Astrocyte (in vitro differentiated cells and primary cell): ENCODE measurements at regions not wholly inside any gene's neighbourhood (a gene's known extent, or its start where the extent isn't known, plus 50 kb on each side); places are given as distances from the start of the nearest gene placed in this dataset.
A peak's percentile ranks its signal among the peaks of the same experiment; 100 is the strongest.

Experiments
- DNase-seq: peaks from one replicate; pipeline ENCODE4 v3.0.0-alpha.2; 2010; ENCODE audit warnings: low read depth
- FAIRE-seq: peaks from 2 replicates; lab custom pipeline; 2011; peaks lifted over from hg19 to GRCh38; lab: Jason Lieb, UNC
- H2AFZ ChIP-seq: 2 replicates; pipeline ENCODE4 v1.6.0; 2012; ENCODE audit warnings: low read depth, low read length, inconsistent platforms
- H3K27ac ChIP-seq: 2 replicates; pipeline ENCODE4 v1.5.1; 2011; ENCODE audit warnings: low read depth, low read length, inconsistent platforms
- H3K27me3 ChIP-seq: 2 replicates; pipeline ENCODE4 v1.6.0; 2011; ENCODE audit warnings: low read length, inconsistent platforms; ENCODE audit not compliant: insufficient read depth
- H3K36me3 ChIP-seq: 2 replicates; pipeline ENCODE4 v1.5.1; 2011; ENCODE audit warnings: low read length, inconsistent platforms; ENCODE audit not compliant: insufficient read depth
- H3K4me1 ChIP-seq: 2 replicates; pipeline ENCODE4 v1.5.1; 2011; ENCODE audit warnings: low read length, inconsistent platforms; ENCODE audit not compliant: insufficient read depth
- H3K4me2 ChIP-seq: 2 replicates; pipeline ENCODE4 v1.6.0; 2012; ENCODE audit warnings: low read length, inconsistent platforms
- H3K4me3 ChIP-seq: 2 replicates; pipeline ENCODE4 v1.5.1; 2011; ENCODE audit warnings: low read depth, mild to moderate bottlenecking, low read length, inconsistent platforms; ENCODE audit not compliant: insufficient read depth
- H3K79me2 ChIP-seq: 2 replicates; pipeline ENCODE4 v1.6.0; 2012; ENCODE audit warnings: mild to moderate bottlenecking, low read length, inconsistent platforms; ENCODE audit not compliant: insufficient read depth
- H3K9ac ChIP-seq: 2 replicates; pipeline ENCODE4 v1.6.0; 2012; ENCODE audit warnings: mild to moderate bottlenecking, low read length, inconsistent platforms
- H3K9me3 ChIP-seq: 2 replicates; pipeline ENCODE4 v1.5.1; 2012; ENCODE audit warnings: low read depth, mild to moderate bottlenecking, low read length, inconsistent platforms; ENCODE audit not compliant: insufficient read depth
- H4K20me1 ChIP-seq: 2 replicates; pipeline ENCODE4 v1.6.0; 2012; ENCODE audit warnings: low read length, inconsistent platforms; ENCODE audit not compliant: insufficient read depth
- H3K27ac Mint-ChIP-seq: one replicate; pipeline ENCODE4 v1.8.0; 2021; ENCODE audit warnings: mild to moderate bottlenecking, mixed read lengths; ENCODE audit not compliant: unreplicated experiment
- H3K27me3 Mint-ChIP-seq: one replicate; pipeline ENCODE4 v1.8.0; 2021; ENCODE audit warnings: low read depth, mixed read lengths; ENCODE audit not compliant: unreplicated experiment
- H3K36me3 Mint-ChIP-seq: one replicate; pipeline ENCODE4 v1.8.0; 2021; ENCODE audit warnings: low read depth, mixed read lengths; ENCODE audit not compliant: unreplicated experiment
- H3K4me1 Mint-ChIP-seq: one replicate; pipeline ENCODE4 v1.8.0; 2021; ENCODE audit warnings: low read depth, mixed read lengths; ENCODE audit not compliant: unreplicated experiment
- H3K4me3 Mint-ChIP-seq: one replicate; pipeline ENCODE4 v1.8.0; 2021; ENCODE audit warnings: mild to moderate bottlenecking, moderate library complexity, mixed read lengths; ENCODE audit not compliant: unreplicated experiment
- H3K9me3 Mint-ChIP-seq: one replicate; pipeline ENCODE4 v1.8.0; 2021; ENCODE audit warnings: mild to moderate bottlenecking, mixed read lengths; ENCODE audit not compliant: unreplicated experiment
- CTCF ChIP-seq: IDR thresholded peaks from 2 replicates; pipeline ENCODE4 v1.5.1; 2011; ENCODE audit warnings: low read depth, mild to moderate bottlenecking, inconsistent platforms, low read length, moderate library complexity; ENCODE audit not compliant: insufficient read depth
- EZH2 ChIP-seq: IDR thresholded peaks from 2 replicates; pipeline ENCODE4 v1.6.1; 2012; ENCODE audit warnings: mild to moderate bottlenecking, low read length, inconsistent platforms; ENCODE audit not compliant: insufficient read depth

DNA sequence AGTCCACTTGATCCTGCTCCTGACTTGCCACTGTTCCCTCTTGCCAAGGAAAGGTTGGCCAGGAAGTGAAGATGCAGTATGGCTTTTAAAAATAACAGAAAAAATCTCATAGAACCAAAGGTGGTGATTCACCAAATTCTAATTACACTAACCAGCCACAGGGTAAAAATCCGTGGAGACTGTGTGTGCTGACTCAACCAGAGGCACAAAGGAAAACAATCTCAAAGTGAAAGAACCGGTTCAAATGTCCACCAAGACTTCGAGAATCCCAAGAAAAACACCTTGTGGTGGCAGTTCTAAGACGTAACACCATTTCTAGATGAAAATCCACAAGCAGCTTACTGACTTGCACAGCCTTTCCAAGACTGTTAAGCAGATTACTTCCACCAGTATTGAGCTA lies 279.1 kb downstream of the TLE1 start:
- Mint-ChIP-seq H3K27me3 (no peaks in the 10 kb centered on the region), H3K36me3 (no peaks in the 10 kb centered on the region), H3K9me3 (no peaks in the 10 kb centered on the region), H3K27ac (peak overlapping the region; percentile 81), H3K4me3 (no peak overlapping the region), H3K4me1 (peaks cover 8% of the 10 kb centered on the region)
- no peaks in the 10 kb centered on the region for H3K79me2 ChIP-seq
- no peaks in the 10 kb centered on the region for H3K27me3 ChIP-seq
- peak overlapping the region; percentile 29 for H3K4me3 ChIP-seq
- H2AFZ ChIP-seq: peak overlapping the region; percentile 44
- FAIRE-seq (peak; percentile 66), DNase-seq (peak; percentile 94)
- H3K9ac ChIP-seq: peak overlapping the region; percentile 27
- peaks cover 5% of the 10 kb centered on the region for H3K9me3 ChIP-seq
- peak overlapping the region; percentile 69 for H3K4me2 ChIP-seq
- TF ChIP-seq EZH2: no peak
- no peak for TF ChIP-seq CTCF
- H3K36me3 ChIP-seq: no peaks in the 10 kb centered on the region
- no peaks in the 10 kb centered on the region for H3K4me1 ChIP-seq
- peak overlapping the region; percentile 70 for H3K27ac ChIP-seq
- H4K20me1 ChIP-seq: no peaks in the 10 kb centered on the region

DNA sequence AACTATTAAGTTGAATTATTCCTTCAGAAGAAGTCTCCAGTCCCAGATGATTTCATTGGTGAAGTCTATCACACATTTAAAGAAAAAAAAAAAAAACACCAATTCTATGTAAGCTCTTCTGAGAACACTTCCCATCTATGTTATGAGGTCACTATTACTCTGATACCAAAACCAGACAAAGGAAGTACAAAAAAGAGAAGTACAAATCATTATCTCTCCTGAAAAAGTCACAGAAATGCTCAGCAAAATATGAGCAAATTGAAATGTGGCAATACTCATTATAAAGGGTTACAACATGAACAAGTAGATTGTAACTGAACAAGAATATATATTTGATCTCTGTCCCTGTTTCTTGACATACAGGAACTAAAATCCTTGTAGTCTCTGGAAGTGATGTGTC lies 280.4 kb downstream of the TLE1 start:
- Histone ChIP-seq H3K27ac (no peak overlapping the region), H3K9ac (no peak overlapping the region), H3K4me1 (no peaks in the 10 kb centered on the region), H3K36me3 (no peaks in the 10 kb centered on the region), H3K27me3 (no peaks in the 10 kb centered on the region), H3K4me3 (no peak overlapping the region), H2AFZ (no peak overlapping the region), H3K4me2 (no peak overlapping the region), H4K20me1 (no peaks in the 10 kb centered on the region), H3K9me3 (peaks cover 5% of the 10 kb centered on the region), H3K79me2 (no peaks in the 10 kb centered on the region)
- Mint-ChIP-seq H3K4me1 (peaks cover 8% of the 10 kb centered on the region), H3K36me3 (no peaks in the 10 kb centered on the region), H3K27ac (no peak overlapping the region), H3K4me3 (no peak overlapping the region), H3K27me3 (no peaks in the 10 kb centered on the region), H3K9me3 (no peaks in the 10 kb centered on the region)
- no peak for DNase-seq
- no peak for TF ChIP-seq CTCF
- no peak for TF ChIP-seq EZH2
- FAIRE-seq: no peak

- Mint-ChIP-seq H3K27ac (no peak overlapping the region), H3K9me3 (no peaks in the 10 kb centered on the region), H3K4me1 (peaks cover 1% of the 10 kb centered on the region), H3K27me3 (no peaks in the 10 kb centered on the region), H3K36me3 (no peaks in the 10 kb centered on the region), H3K4me3 (no peak overlapping the region)
- H3K9me3 ChIP-seq: no peaks in the 10 kb centered on the region
- no peaks in the 10 kb centered on the region for H3K79me2 ChIP-seq
- H3K4me3 ChIP-seq: no peak overlapping the region
- H2AFZ ChIP-seq: no peak overlapping the region
- H3K36me3 ChIP-seq: no peaks in the 10 kb centered on the region
- no peaks in the 10 kb centered on the region for H3K27me3 ChIP-seq
- H3K27ac ChIP-seq: no peak overlapping the region
- DNase-seq (no peak), FAIRE-seq (no peak)
- H3K4me2 ChIP-seq: no peak overlapping the region
- H4K20me1 ChIP-seq: no peaks in the 10 kb centered on the region
- H3K9ac ChIP-seq: no peak overlapping the region
- H3K4me1 ChIP-seq: no peaks in the 10 kb centered on the region
- TF ChIP-seq CTCF (no peak), EZH2 (no peak)
Measured at GRCh38 chr9:81404931-81405598, 284.3 kb downstream of the TLE1 start.
